Stimulated activated memory B cell treated with anti-CD40 and anti-IgM and Interleukin-4, amounts not matched to agents 10 μg/mL and 1 μg/mL and 100 μg/mL, for 72 hours (primary cell): ENCODE measurements at regions not wholly inside any gene's neighbourhood (a gene's known extent, or its start where the extent isn't known, plus 50 kb on each side); places are given as distances from the start of the nearest gene placed in this dataset.

Experiments
- ATAC-seq: fragments of 150-1000 bp; cut with Tn5 transposase; 2 replicates; pipeline ENCODE4 v1.10.0; 2021
- H3K27ac Mint-ChIP-seq: one replicate; pipeline ENCODE4 v1.8.0; 2022; ENCODE audit warnings: mild to moderate bottlenecking, mixed read lengths
- H3K27me3 Mint-ChIP-seq: one replicate; pipeline ENCODE4 v1.8.0; 2022; ENCODE audit warnings: mixed read lengths
- H3K36me3 Mint-ChIP-seq: one replicate; pipeline ENCODE4 v1.8.0; 2022; ENCODE audit warnings: mixed read lengths
- H3K4me1 Mint-ChIP-seq: one replicate; pipeline ENCODE4 v1.8.0; 2022; ENCODE audit warnings: mixed read lengths
- H3K4me3 Mint-ChIP-seq: one replicate; pipeline ENCODE4 v1.8.0; 2022; ENCODE audit warnings: mild to moderate bottlenecking, moderate library complexity, mixed read lengths
- H3K9me3 Mint-ChIP-seq: one replicate; pipeline ENCODE4 v1.8.0; 2022; ENCODE audit warnings: mixed read lengths

DNA sequence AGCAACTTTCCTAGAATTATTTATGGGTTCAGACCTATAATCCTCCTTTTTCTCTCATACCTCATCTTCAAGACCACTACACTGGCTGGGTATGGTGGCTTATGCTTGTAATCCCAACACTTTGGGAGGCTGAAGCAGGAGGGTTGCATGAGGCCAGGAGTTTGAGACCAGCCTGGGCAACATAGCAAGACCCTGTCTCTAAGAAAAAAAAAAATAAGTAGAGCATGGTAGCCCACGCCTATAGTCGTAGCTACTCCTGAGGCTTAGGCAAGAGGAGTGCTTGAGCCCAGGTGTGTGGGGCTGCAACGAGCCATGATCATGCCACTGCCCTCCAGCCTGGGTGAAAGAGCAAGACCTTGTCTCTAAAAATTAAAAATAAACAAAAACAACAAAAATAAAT, 832.4 kb downstream of the PCDH18 start:
- Mint-ChIP-seq H3K27me3 (no peaks in the 10 kb centered on the region), H3K4me1 (no peaks in the 10 kb centered on the region), H3K27ac (no peak overlapping the region), H3K9me3 (peaks cover 3% of the 10 kb centered on the region), H3K4me3 (no peak overlapping the region), H3K36me3 (no peaks in the 10 kb centered on the region)
- ATAC-seq = no peak

DNA sequence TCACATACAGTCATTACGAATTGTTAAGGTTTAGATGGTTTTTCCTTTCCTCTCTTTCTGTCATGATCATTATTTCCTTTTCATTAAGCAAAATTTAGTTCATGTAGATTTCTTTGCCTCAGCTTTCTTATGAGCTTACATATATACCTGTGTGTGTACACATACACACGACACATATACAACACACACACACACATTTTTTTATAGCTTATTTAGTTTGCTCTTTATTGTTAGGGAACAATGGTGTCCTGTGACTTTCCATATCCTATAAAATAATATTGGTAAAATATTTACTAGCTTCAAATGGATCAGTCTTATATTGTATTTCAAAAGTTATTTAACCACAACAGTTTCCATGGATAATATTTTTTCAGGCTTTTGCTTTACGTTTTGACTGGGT, 840.7 kb downstream of the PCDH18 start:
- Mint-ChIP-seq H3K36me3 (no peaks in the 10 kb centered on the region), H3K4me1 (no peaks in the 10 kb centered on the region), H3K4me3 (no peak overlapping the region), H3K27ac (no peak overlapping the region), H3K27me3 (no peaks in the 10 kb centered on the region), H3K9me3 (peaks cover 3% of the 10 kb centered on the region)
- ATAC-seq = no peak

DNA sequence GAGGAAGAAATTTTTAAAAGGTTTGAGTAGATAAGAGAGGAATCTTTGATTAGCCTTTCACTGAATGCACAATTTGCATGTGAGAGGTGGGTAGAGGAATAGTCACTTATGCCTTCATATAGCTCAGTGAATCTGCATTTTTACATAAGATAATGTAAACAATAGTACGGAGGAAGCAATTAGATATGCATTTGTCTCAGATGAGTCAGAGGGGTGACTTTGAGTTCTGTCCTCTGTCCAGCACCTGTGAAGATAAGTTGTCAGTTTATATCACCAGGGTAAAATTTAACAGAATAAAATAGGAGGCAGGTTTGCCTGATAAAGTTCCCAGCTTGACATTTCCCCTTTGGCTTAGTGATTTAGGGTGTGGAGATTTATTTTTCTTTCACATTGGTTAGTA, 841.9 kb downstream of the PCDH18 start:
- no peak for ATAC-seq

DNA sequence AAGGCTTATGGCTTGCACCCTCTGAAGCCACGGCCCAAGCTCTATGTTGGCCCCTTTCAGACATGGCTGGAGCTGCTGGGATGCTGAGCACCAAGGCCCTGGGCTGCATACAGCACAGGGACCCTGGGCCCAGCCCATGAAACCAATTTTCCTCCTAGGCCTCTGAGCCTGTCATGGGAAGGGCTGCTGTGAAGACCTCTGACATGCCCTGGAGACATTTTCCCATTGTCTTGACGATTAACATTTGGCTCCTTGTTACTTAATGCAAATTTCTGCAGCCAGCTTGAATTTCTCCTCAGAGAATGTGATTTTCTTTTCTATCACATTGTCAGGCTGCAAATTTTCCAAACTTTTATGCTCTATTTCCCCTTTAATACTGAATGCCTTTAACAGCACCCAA, 844.7 kb downstream of the PCDH18 start:
- no peaks in the 10 kb centered on the region for H3K36me3 Mint-ChIP-seq
- H3K27ac Mint-ChIP-seq = no peak overlapping the region
- no peaks in the 10 kb centered on the region for H3K4me1 Mint-ChIP-seq
- no peak for ATAC-seq
- no peak overlapping the region for H3K4me3 Mint-ChIP-seq
- peaks cover 2% of the 10 kb centered on the region for H3K9me3 Mint-ChIP-seq
- no peaks in the 10 kb centered on the region for H3K27me3 Mint-ChIP-seq

More for the DNA sequence above, 841.9 kb downstream of the PCDH18 start:
- no peak overlapping the region for H3K27ac Mint-ChIP-seq
- H3K27me3 Mint-ChIP-seq = no peaks in the 10 kb centered on the region
- no peaks in the 10 kb centered on the region for H3K4me1 Mint-ChIP-seq
- no peak overlapping the region for H3K4me3 Mint-ChIP-seq
- no peaks in the 10 kb centered on the region for H3K36me3 Mint-ChIP-seq
- H3K9me3 Mint-ChIP-seq = no peaks in the 10 kb centered on the region

DNA sequence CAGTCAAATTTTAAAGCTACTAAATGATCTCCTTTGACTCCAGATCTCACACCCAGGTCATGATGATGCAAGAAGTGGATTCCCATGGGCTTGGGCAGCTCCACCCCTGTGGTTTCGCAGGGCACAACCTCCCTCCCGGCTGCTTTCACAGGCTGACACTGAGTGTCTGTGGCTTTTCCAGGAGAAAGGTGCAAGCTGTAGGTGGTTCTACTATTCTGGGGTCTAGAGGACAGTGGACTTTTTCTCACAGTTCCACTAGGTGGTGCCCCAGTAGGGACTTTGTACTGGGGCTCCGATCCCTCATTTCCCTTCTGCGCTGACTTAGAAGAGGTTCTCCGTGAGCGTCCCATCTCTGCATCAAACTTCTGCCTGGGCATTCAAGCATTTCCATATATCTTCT, 845.2 kb downstream of the PCDH18 start:
- peaks cover 2% of the 10 kb centered on the region for H3K9me3 Mint-ChIP-seq
- H3K27ac Mint-ChIP-seq = no peak overlapping the region
- H3K4me1 Mint-ChIP-seq = no peaks in the 10 kb centered on the region
- H3K36me3 Mint-ChIP-seq = no peaks in the 10 kb centered on the region
- no peaks in the 10 kb centered on the region for H3K27me3 Mint-ChIP-seq
- no peak for ATAC-seq
- H3K4me3 Mint-ChIP-seq = no peak overlapping the region

DNA sequence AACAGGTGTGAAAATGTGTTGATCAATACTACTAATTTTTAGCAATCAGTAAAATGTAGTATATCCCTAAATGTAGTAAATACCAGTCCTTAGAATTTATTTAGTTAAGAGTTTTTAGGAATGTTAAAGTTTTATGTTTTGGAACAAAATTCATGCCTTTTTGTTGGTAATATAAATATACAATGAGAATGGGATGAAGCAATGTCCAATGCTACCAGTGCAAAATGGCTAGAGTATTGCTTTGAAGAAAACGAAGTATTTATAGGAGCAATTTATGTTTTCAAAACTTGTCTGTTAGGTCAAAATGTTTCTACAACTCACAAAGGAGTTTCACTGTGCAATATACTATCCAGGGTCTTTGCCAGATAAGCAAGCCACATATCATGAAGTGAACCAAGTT, 851.5 kb downstream of the PCDH18 start:
- Mint-ChIP-seq H3K27ac (no peak overlapping the region), H3K27me3 (no peaks in the 10 kb centered on the region), H3K4me1 (no peaks in the 10 kb centered on the region), H3K4me3 (no peak overlapping the region), H3K36me3 (no peaks in the 10 kb centered on the region), H3K9me3 (peaks cover 2% of the 10 kb centered on the region)
- ATAC-seq = no peak

DNA sequence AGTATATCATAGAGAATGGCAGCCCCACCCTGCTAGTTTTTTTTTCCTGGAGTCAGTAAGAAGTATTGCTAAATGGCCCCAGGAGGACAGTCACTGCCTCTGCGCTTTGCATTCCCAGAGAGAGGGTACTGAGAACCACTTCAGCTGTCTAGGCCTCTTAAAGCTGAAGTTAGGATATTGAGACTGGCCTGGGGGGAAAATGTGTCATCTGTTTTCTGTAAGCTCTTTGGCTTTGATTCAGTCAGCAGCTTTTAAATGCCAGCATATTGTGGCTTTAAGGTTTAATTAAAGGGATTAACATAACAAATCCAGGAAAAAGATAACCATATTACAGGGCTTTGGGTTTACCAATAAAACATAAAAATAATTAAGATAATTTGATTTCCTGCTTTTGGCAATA, 852.0 kb downstream of the PCDH18 start:
- no peaks in the 10 kb centered on the region for H3K36me3 Mint-ChIP-seq
- no peak for ATAC-seq
- H3K27me3 Mint-ChIP-seq = no peaks in the 10 kb centered on the region

DNA sequence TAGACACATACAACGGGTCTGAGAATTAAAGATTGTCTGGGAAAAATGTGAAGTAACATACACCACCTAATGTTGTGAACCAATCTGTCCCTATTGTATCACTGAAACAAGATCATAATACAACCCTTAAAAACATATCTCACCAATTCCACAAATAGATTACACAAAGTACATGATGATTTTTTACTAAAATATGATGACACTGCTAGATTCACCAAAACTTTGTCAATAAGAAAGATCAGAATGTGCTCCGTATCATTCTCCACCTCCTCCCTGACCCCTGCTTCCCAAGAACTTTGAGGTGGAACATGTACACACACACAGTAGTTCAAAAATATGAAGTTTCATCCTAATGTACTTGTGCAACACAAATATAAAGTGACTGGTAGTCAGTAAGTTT, 862.0 kb downstream of the PCDH18 start:
- H3K4me3 Mint-ChIP-seq = no peak overlapping the region
- H3K27ac Mint-ChIP-seq = no peak overlapping the region
- no peak for ATAC-seq
- H3K27me3 Mint-ChIP-seq = no peaks in the 10 kb centered on the region
- H3K9me3 Mint-ChIP-seq = no peaks in the 10 kb centered on the region
- H3K4me1 Mint-ChIP-seq = no peaks in the 10 kb centered on the region
- H3K36me3 Mint-ChIP-seq = no peaks in the 10 kb centered on the region

More for the DNA sequence above, 852.0 kb downstream of the PCDH18 start:
- peaks cover 2% of the 10 kb centered on the region for H3K9me3 Mint-ChIP-seq
- H3K4me1 Mint-ChIP-seq = no peaks in the 10 kb centered on the region
- H3K27ac Mint-ChIP-seq = no peak overlapping the region
- no peak overlapping the region for H3K4me3 Mint-ChIP-seq

DNA sequence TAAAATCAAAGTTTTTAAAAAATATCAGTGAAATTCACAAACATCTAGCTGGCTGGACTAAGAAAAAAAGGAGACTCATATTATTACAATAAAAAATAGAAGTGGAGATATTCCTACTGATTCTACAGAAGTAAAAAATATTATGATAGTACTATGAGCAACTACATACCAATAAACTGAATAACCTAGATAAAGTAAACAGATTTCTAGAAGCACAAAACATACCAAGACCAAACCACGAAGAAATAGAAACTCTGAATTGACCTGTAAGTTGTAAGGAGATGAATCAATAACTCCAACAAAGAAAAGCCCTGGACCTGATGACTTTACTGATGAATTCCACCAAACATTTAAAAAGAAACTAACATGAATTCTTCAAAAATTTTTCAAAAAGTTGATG, 867.3 kb downstream of the PCDH18 start:
- no peak for ATAC-seq
- H3K4me3 Mint-ChIP-seq = no peak overlapping the region
- no peaks in the 10 kb centered on the region for H3K9me3 Mint-ChIP-seq

DNA sequence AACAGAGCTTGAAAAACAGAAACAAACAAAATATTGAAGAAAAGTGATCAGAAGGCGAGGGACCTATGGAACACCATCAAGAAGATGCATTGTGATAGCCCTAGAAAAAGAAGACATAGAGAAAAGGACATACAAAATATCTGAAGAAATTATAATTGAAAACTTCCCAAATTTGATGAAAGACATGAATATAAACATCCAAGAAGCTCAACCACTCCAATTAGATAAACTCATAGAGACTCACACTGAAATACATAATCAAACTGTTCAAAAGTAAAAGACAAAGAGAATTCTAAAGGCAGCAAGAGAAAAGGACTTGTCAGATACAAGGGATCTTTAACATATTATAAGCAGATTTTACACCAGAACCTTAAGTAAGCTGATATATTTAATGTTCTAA, 869.8 kb downstream of the PCDH18 start:
- Mint-ChIP-seq H3K27ac (no peak overlapping the region), H3K27me3 (no peaks in the 10 kb centered on the region), H3K4me3 (no peak overlapping the region), H3K36me3 (no peaks in the 10 kb centered on the region), H3K9me3 (no peaks in the 10 kb centered on the region), H3K4me1 (no peaks in the 10 kb centered on the region)
- no peak for ATAC-seq

More for the DNA sequence above, 867.3 kb downstream of the PCDH18 start:
- Mint-ChIP-seq H3K36me3 (no peaks in the 10 kb centered on the region), H3K4me1 (no peaks in the 10 kb centered on the region), H3K27ac (no peak overlapping the region), H3K27me3 (no peaks in the 10 kb centered on the region)

DNA sequence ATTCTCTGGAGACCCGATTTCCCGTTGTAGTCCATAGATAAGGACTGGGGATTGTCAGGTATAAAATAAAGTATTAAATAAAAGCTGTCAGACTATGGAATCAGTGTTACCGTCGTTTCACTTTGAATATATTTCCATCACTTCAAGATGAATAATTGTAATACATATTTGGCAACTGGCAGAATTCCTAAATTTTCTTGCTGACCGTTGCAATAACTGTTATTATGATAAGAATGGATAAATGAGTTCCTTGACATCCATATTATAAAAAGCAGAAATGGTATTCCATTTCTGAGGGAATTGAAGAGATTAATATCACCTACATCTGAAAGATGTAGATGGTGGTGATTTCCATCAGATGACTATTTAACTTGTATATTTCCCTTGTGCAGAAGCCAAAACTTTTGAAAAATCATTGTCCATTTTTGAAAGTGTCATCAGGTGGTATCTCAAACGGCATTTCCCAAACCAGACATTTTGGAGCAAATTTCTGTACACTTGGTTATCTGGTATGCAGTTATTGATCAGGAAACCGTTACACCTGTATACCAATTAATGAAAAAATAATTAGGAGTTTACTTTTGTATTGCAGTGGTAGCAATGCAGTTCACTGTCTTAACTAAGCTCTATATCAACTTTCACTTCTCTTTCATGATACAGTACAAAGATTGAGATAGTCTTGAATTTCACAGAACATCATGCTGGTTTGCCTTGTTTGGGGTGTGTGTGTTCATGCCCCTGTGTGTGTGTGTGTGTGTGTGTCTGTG, 878.5 kb downstream of the PCDH18 start:
- Mint-ChIP-seq H3K9me3 (peaks cover 6% of the 10 kb centered on the region), H3K27me3 (no peaks in the 10 kb centered on the region), H3K4me1 (no peaks in the 10 kb centered on the region), H3K4me3 (no peak overlapping the region), H3K27ac (no peak overlapping the region), H3K36me3 (no peaks in the 10 kb centered on the region)
- no peak for ATAC-seq

DNA sequence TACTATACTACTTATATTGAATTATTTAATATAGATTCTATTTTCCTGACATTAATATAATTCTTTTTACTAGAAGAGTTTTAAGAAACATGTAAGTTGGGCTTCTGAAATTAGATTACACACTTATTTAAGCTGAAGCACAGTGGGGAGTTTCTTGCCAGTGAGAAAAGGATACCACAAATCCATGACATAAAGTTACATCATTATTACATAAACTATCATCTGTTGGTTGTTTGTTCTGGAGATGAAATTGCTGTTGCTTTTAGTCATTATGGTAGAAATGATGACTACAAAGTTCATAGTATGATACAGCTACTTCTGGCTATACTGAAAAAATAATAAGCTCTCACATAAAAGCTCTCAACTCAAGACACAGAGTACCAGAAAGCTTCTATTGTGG, 880.4 kb downstream of the PCDH18 start:
- no peaks in the 10 kb centered on the region for H3K4me1 Mint-ChIP-seq
- H3K27me3 Mint-ChIP-seq = no peaks in the 10 kb centered on the region
- peaks cover 6% of the 10 kb centered on the region for H3K9me3 Mint-ChIP-seq
- no peak for ATAC-seq
- no peak overlapping the region for H3K4me3 Mint-ChIP-seq
- H3K36me3 Mint-ChIP-seq = no peaks in the 10 kb centered on the region
- no peak overlapping the region for H3K27ac Mint-ChIP-seq

DNA sequence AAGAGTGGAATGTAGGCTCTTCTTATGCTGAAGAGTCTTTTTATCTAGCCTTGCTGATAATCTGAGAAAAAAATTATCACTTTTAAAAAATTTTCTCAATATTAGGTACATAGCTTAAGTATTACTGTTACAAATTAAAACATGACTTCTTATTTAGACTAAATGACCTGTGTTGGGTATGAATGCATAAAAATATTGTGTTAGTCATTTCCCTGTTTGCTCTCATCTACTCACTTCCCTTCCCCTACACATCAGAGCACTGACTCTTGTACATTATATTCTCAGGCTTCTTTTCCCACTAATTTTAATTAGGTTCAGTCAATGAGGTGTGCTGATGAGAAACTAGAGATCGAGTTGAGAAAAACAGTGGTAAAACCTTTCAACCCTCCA, 881.0 kb downstream of the PCDH18 start:
- Mint-ChIP-seq H3K4me3 (no peak overlapping the region), H3K9me3 (peaks cover 6% of the 10 kb centered on the region), H3K36me3 (no peaks in the 10 kb centered on the region), H3K27ac (no peak overlapping the region), H3K27me3 (no peaks in the 10 kb centered on the region), H3K4me1 (no peaks in the 10 kb centered on the region)
- ATAC-seq = no peak

DNA sequence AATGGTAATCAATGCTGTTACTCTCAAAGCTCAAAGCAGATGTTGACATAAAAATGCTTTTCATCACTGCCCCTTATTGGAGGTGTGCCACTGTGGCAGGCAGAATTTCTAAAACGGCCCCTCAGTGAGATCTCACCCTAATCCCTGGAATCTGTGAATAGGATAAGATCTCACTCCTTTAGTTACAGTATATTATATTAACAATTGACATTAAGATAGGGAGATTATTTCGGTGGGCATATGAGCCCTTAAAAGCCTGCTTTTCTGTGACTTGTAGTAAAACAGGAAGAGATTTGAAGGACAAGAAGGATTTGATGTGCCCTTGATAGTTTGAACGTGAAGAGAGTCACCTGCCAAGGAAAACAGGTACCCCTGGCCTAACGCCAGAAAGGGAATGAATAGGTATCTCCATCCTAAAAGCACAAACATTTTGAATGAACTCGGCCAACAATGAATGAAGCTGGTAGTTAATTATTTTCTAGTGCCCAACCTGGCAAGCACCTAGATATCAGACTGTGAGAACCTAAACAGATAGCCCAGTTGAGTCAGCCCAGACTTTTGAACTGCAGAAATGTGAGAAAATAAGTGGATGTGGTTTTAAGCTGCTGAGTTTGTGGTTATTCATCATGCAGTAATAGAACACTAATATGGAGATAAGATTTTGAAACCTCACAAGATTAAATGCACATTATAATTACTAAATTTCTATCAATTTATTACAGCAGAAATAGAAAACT, 881.6 kb downstream of the PCDH18 start:
- Mint-ChIP-seq H3K4me1 (no peaks in the 10 kb centered on the region), H3K27me3 (no peaks in the 10 kb centered on the region), H3K9me3 (peaks cover 3% of the 10 kb centered on the region), H3K36me3 (no peaks in the 10 kb centered on the region), H3K27ac (no peak overlapping the region), H3K4me3 (no peak overlapping the region)
- ATAC-seq = no peak

DNA sequence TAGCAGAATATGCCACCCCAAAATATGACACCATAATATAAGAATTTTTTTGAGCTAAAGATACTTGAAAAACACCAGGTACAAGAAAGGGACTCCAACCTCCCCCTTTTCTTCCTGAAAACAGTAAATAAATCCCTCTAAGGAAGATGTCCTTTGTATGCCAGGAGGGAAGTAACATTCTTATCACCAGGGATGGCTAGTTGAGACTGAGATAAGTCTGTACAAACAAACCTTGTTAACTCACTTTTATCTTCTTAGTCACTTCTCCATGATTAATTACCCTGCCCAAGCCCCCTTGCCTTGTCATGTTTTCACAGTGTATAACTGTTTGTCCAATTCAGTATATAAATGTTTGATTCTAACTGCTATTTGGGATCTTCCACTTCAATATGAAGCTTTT, 888.0 kb downstream of the PCDH18 start:
- no peaks in the 10 kb centered on the region for H3K9me3 Mint-ChIP-seq
- no peak overlapping the region for H3K27ac Mint-ChIP-seq
- no peaks in the 10 kb centered on the region for H3K27me3 Mint-ChIP-seq
- H3K4me1 Mint-ChIP-seq = no peaks in the 10 kb centered on the region
- no peak for ATAC-seq
- no peak overlapping the region for H3K4me3 Mint-ChIP-seq
- H3K36me3 Mint-ChIP-seq = no peaks in the 10 kb centered on the region

DNA sequence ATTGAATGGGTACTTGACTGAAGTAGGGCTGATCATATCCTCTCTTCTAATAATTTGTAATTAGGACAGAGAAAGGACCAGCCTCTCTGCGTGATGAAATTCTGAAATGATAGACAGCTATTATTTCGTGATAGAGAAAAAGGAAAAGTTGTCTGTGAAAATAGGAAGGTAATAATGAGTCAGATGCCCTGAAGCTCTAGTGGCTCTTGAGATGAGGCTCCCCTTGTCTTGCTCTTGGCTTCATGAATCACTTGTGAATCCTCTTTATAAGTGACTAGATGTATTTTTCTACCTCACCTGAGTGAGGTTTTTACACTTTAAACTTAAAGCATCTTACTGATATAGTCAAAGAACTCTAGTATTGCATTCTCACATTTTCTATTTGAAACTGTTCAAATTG, 888.9 kb downstream of the PCDH18 start:
- no peaks in the 10 kb centered on the region for H3K4me1 Mint-ChIP-seq
- no peaks in the 10 kb centered on the region for H3K27me3 Mint-ChIP-seq
- no peak overlapping the region for H3K27ac Mint-ChIP-seq
- no peak for ATAC-seq
- no peaks in the 10 kb centered on the region for H3K9me3 Mint-ChIP-seq
- H3K4me3 Mint-ChIP-seq = no peak overlapping the region
- no peaks in the 10 kb centered on the region for H3K36me3 Mint-ChIP-seq
